OCI-LY1 (cell line): ENCODE measurements at regions not wholly inside any gene's neighbourhood (a gene's known extent, or its start where the extent isn't known, plus 50 kb on each side); places are given as distances from the start of the nearest gene placed in this dataset.
"Not testable (repeated sequence)": the region's sequence is repeated elsewhere in the genome, so short reads cannot be mapped to it uniquely, and the experiment has no call there.

Source experiments
- H2AFZ ChIP-seq: fragments of 200-600 bp; sonication (generic), shearing (Covaris generic); 2 replicates; pipeline ENCODE4 v1.6.0; 2014; ENCODE audit warnings: antibody characterized with exemption, mild to moderate bottlenecking, low read length
- H3F3A ChIP-seq: fragments of 200-600 bp; sonication (generic), shearing (Covaris generic); 2 replicates; pipeline ENCODE4 v1.6.0; 2014; ENCODE audit warnings: mild to moderate bottlenecking, antibody characterized with exemption, low read length, moderate library complexity; ENCODE audit not compliant: insufficient read depth
- H3K27ac ChIP-seq: fragments of 200-600 bp; sonication (generic); 2 replicates; pipeline ENCODE4 v1.5.1; 2014; ENCODE audit warnings: low read length, mixed run types, mild to moderate bottlenecking, low read depth; ENCODE audit not compliant: poor library complexity, severe bottlenecking
- H3K27me3 ChIP-seq: fragments of 200-600 bp; sonication (generic); 2 replicates; pipeline ENCODE4 v1.6.0; 2014; ENCODE audit warnings: antibody characterized with exemption, mild to moderate bottlenecking, low read length, moderate library complexity; ENCODE audit not compliant: insufficient read depth
- H3K36me3 ChIP-seq: fragments of 200-600 bp; sonication (generic); 2 replicates; pipeline ENCODE4 v1.6.1; 2014; ENCODE audit warnings: mild to moderate bottlenecking, antibody characterized with exemption, low read length, moderate library complexity, mixed read lengths; ENCODE audit not compliant: insufficient read depth
- H3K4me1 ChIP-seq: fragments of 200-600 bp; sonication (generic); 2 replicates; pipeline ENCODE4 v1.5.1; 2014; ENCODE audit warnings: mild to moderate bottlenecking, low read length, moderate library complexity; ENCODE audit not compliant: insufficient read depth, severe bottlenecking
- H3K4me2 ChIP-seq: fragments of 200-600 bp; sonication (generic), shearing (Covaris generic); 2 replicates; pipeline ENCODE4 v1.6.1; 2014; ENCODE audit warnings: low read length
- H3K4me3 ChIP-seq: fragments of 200-600 bp; sonication (generic); 2 replicates; pipeline ENCODE4 v1.5.1; 2014; ENCODE audit warnings: low read length, low read depth, mild to moderate bottlenecking, mixed read lengths; ENCODE audit not compliant: poor library complexity, severe bottlenecking
- H3K79me2 ChIP-seq: fragments of 200-600 bp; shearing (Covaris generic); 2 replicates; pipeline ENCODE4 v1.6.1; 2016; ENCODE audit warnings: mixed run types, low read length, mixed read lengths; ENCODE audit not compliant: insufficient read depth
- H3K9ac ChIP-seq: fragments of 200-600 bp; sonication (generic), shearing (Covaris generic); 2 replicates; pipeline ENCODE4 v1.6.1; 2014; ENCODE audit warnings: mild to moderate bottlenecking, low read length, mixed read lengths
- H3K9me2 ChIP-seq: fragments of 200-600 bp; sonication (generic), shearing (Covaris generic); 2 replicates; pipeline ENCODE4 v1.6.1; 2014; ENCODE audit warnings: low read depth, mild to moderate bottlenecking, low read length, mixed read lengths
- H3K9me3 ChIP-seq: fragments of 200-600 bp; shearing (Covaris generic); 2 replicates; pipeline ENCODE4 v1.6.1; 2014; ENCODE audit warnings: low read length, mixed read lengths
- H4K20me1 ChIP-seq: fragments of 200-600 bp; sonication (generic), shearing (Covaris generic); 2 replicates; pipeline ENCODE4 v1.6.0; 2016; ENCODE audit warnings: mild to moderate bottlenecking, low read length; ENCODE audit not compliant: insufficient read depth
- CTCF ChIP-seq: fragments of 200-600 bp; sonication (generic), shearing (Covaris generic); IDR thresholded peaks from 2 replicates; pipeline ENCODE4 v1.5.1; 2017; ENCODE audit warnings: mild to moderate bottlenecking, antibody characterized with exemption, low read length, moderate library complexity, mixed read lengths
- EZH2 ChIP-seq: fragments of 200-600 bp; sonication (generic), shearing (Covaris generic); IDR thresholded peaks from 2 replicates; pipeline ENCODE4 v1.8.0; 2017; ENCODE audit warnings: borderline replicate concordance, mixed run types, mild to moderate bottlenecking, antibody characterized with exemption, low read length, moderate library complexity, mixed read lengths

- Histone ChIP-seq H4K20me1 (no peaks in the 10 kb centered on the region), H3K4me3 (no peak overlapping the region), H3K9me3 (no peaks in the 10 kb centered on the region), H3K27ac (no peak overlapping the region), H3K4me2 (no peak overlapping the region), H3F3A (no peaks in the 10 kb centered on the region), H2AFZ (no peak overlapping the region), H3K4me1 (no peaks in the 10 kb centered on the region), H3K36me3 (no peaks in the 10 kb centered on the region), H3K79me2 (no peaks in the 10 kb centered on the region), H3K27me3 (no peaks in the 10 kb centered on the region), H3K9me2 (no peaks in the 10 kb centered on the region), H3K9ac (no peak overlapping the region)
- TF ChIP-seq EZH2: no peak
- TF ChIP-seq CTCF: no peak
Measured at GRCh38 chr20:25856256-25856884, 159.7 kb upstream of the ZNF337 start.

DNA sequence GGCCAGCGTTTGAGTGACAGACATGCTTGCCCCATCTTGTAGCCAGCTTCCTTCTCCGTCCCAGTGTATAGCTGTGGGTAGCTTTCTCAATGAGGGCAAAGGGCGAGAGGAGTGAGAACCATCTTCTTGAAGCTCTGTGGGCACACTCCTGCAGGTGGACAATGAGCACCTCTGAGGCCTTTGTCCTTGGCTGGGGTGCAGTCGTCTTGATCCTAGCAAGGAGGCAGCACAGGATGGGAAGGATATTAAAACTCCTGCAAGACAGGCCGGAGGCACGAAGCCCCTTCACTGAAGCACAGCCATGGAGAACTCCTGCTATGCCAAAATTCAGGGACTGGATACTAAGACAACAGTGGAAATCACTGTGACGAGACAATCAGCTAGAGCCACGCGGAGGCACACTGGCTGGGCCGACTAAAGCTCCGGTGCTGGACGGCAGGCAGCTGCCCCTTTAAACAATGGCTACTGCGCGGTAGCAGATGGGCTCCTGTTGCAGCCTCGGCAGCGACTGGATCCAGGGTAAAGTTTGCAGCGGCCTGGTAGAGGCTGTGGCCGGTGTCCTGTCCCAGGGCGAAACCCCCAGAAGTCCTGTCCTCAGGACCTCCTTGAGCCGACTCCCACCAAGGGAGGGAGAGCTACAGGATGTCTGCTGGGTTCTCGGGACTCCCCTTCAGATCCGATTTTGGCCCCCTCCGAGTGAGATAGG is 159.0 kb upstream of the ZNF337 start:
- H3K36me3 ChIP-seq, H3K4me3 ChIP-seq, H4K20me1 ChIP-seq, H3K9me3 ChIP-seq, H3K9me2 ChIP-seq, H3K79me2 ChIP-seq, H3K4me1 ChIP-seq, H3F3A ChIP-seq, H3K9ac ChIP-seq, H3K4me2 ChIP-seq, H3K27ac ChIP-seq, H3K27me3 ChIP-seq, H2AFZ ChIP-seq: not testable (repeated sequence)

DNA sequence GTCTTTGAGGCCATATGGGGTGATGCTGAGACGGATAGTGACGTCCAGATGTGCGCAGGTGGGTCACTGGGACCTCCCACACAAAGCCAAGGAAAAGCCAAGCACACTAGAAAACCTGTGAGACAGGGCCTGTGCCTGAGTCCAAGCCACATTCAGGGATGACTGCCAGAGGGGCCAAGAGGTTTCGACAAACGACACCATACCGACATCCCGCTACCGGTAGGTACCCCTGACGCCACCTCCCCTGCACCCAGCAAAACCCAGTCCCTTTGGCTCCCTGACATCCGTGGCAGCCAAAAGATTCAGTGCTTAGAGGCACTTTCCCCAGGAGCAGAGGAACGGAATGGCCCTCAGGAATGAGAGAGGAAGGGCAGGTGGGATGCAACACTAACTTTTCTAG is 158.0 kb upstream of the ZNF337 start:
- H4K20me1 ChIP-seq, H3K9me2 ChIP-seq, H3K4me3 ChIP-seq, H3K4me2 ChIP-seq, H3K36me3 ChIP-seq, H3K79me2 ChIP-seq, H3K4me1 ChIP-seq, H2AFZ ChIP-seq, H3F3A ChIP-seq, H3K27me3 ChIP-seq, H3K9me3 ChIP-seq, H3K27ac ChIP-seq, H3K9ac ChIP-seq: not testable (repeated sequence)

GRCh38 chr20:25853718-25854388 is 157.2 kb upstream of the ZNF337 start:
- not testable (repeated sequence) for H3K79me2 ChIP-seq, H3K27me3 ChIP-seq, H3K9ac ChIP-seq, H3K4me2 ChIP-seq, H3K4me3 ChIP-seq, H3K36me3 ChIP-seq, H3F3A ChIP-seq, H3K9me2 ChIP-seq, H3K9me3 ChIP-seq, H2AFZ ChIP-seq, H3K4me1 ChIP-seq, H4K20me1 ChIP-seq, H3K27ac ChIP-seq

- H4K20me1 ChIP-seq, H3K9me3 ChIP-seq, H3K27ac ChIP-seq, H3K9ac ChIP-seq, H3K36me3 ChIP-seq, H3K4me1 ChIP-seq, H3K9me2 ChIP-seq, H3K27me3 ChIP-seq, H3K79me2 ChIP-seq, H3K4me3 ChIP-seq, H3F3A ChIP-seq, H2AFZ ChIP-seq, H3K4me2 ChIP-seq: not testable (repeated sequence)
Measured at GRCh38 chr20:25852968-25853717, 156.5 kb upstream of the ZNF337 start.

- H3K27ac ChIP-seq, H3F3A ChIP-seq, H3K9me3 ChIP-seq, H3K4me3 ChIP-seq, H3K36me3 ChIP-seq, H3K9me2 ChIP-seq, H3K9ac ChIP-seq, H4K20me1 ChIP-seq, H3K4me1 ChIP-seq, H3K4me2 ChIP-seq, H3K79me2 ChIP-seq, H2AFZ ChIP-seq, H3K27me3 ChIP-seq: not testable (repeated sequence)
Measured at GRCh38 chr20:25850133-25850532, 153.5 kb upstream of the ZNF337 start.
